Activated CD8-positive, alpha-beta T cell treated with anti-CD3 and anti-CD28 coated beads for 36 hours (primary cell): ENCODE measurements at regions not wholly inside any gene's neighbourhood (a gene's known extent, or its start where the extent isn't known, plus 50 kb on each side); places are given as distances from the start of the nearest gene placed in this dataset.

ENCODE experiments used
- ATAC-seq: fragments of 200-7000 bp; cut with Tn5 transposase; one replicate; pipeline ENCODE4 v1.10.0; 2021; ENCODE audit warnings: mild to moderate bottlenecking, moderate library complexity
- CTCF ChIA-PET: fragments of 350-600 bp; sonication (Branson Sonifier 250); formaldehyde crosslinking; loops from one replicate; lab custom pipeline; 2021; ENCODE audit warnings: antibody characterized with exemption; lab: Charles Lee
- POLR2A ChIA-PET: fragments of 350-600 bp; sonication (Branson Sonifier 250); formaldehyde crosslinking; loops from one replicate; lab custom pipeline; 2021; ENCODE audit warnings: antibody characterized with exemption; lab: Charles Lee
- DNase-seq: peaks from one replicate; pipeline ENCODE4 v3.0.0-alpha.2; 2020
- H3K27ac Mint-ChIP-seq: one replicate; pipeline ENCODE4 v1.8.0; 2021; ENCODE audit warnings: mild to moderate bottlenecking, mixed read lengths
- H3K27me3 Mint-ChIP-seq: one replicate; pipeline ENCODE4 v1.8.0; 2021; ENCODE audit warnings: mixed read lengths
- H3K36me3 Mint-ChIP-seq: one replicate; pipeline ENCODE4 v1.8.0; 2021; ENCODE audit warnings: low read depth, mixed read lengths
- H3K4me1 Mint-ChIP-seq: one replicate; pipeline ENCODE4 v1.8.0; 2021; ENCODE audit warnings: low read depth, mixed read lengths
- H3K4me3 Mint-ChIP-seq: one replicate; pipeline ENCODE4 v1.8.0; 2021; ENCODE audit warnings: mild to moderate bottlenecking, moderate library complexity, mixed read lengths
- H3K9me3 Mint-ChIP-seq: one replicate; pipeline ENCODE4 v1.8.0; 2021; ENCODE audit warnings: mixed read lengths
- CTCF ChIP-seq: fragments of 200-600 bp; IDR thresholded peaks from one replicate; pipeline ENCODE4 v1.8.0; 2022; ENCODE audit warnings: antibody characterized with exemption, mild to moderate bottlenecking
- intact Hi-C: fragments of 100-400 bp; cut with micrococcal nuclease; formaldehyde crosslinking; loops from one replicate; pipeline ENCODE4 v1.10.0; 2022

GRCh38 chr13:75013818-75014217 lies 468.2 kb downstream of the TBC1D4 start:
- TF ChIP-seq CTCF: no peak
- POLR2A ChIA-PET: no interaction called here
- H3K36me3 Mint-ChIP-seq: no peaks in the 10 kb centered on the region
- ATAC-seq: no peak
- H3K27me3 Mint-ChIP-seq: peaks cover 9% of the 10 kb centered on the region
- CTCF ChIA-PET: no interaction called here
- H3K9me3 Mint-ChIP-seq: no peaks in the 10 kb centered on the region
- H3K27ac Mint-ChIP-seq: no peak overlapping the region
- H3K4me1 Mint-ChIP-seq: no peaks in the 10 kb centered on the region
- DNase-seq: no peak
- no peak overlapping the region for H3K4me3 Mint-ChIP-seq
- intact Hi-C loops: no loop called here

GRCh38 chr13:75010941-75011340 lies 471.0 kb downstream of the TBC1D4 start:
- CTCF ChIA-PET: no interaction called here
- POLR2A ChIA-PET: no interaction called here
- intact Hi-C loops: no loop called here
- H3K27me3 Mint-ChIP-seq: peaks cover 3% of the 10 kb centered on the region
- H3K4me1 Mint-ChIP-seq: no peaks in the 10 kb centered on the region
- H3K27ac Mint-ChIP-seq: no peak overlapping the region
- H3K4me3 Mint-ChIP-seq: no peak overlapping the region
- H3K9me3 Mint-ChIP-seq: no peaks in the 10 kb centered on the region
- ATAC-seq (no peak), DNase-seq (no peak)
- no peaks in the 10 kb centered on the region for H3K36me3 Mint-ChIP-seq
- no peak for TF ChIP-seq CTCF

GRCh38 chr13:75008926-75009325 lies 473.0 kb downstream of the TBC1D4 start:
- Mint-ChIP-seq H3K4me3 (no peak overlapping the region), H3K27ac (no peak overlapping the region), H3K27me3 (no peaks in the 10 kb centered on the region), H3K36me3 (no peaks in the 10 kb centered on the region), H3K4me1 (no peaks in the 10 kb centered on the region), H3K9me3 (no peaks in the 10 kb centered on the region)
- ChIA-PET POLR2A (no interaction called here), CTCF (no interaction called here)
- DNase-seq: no peak
- TF ChIP-seq CTCF: no peak
- intact Hi-C loops: no loop called here
- ATAC-seq: no peak

GRCh38 chr13:74990992-74991391 lies 491.0 kb downstream of the TBC1D4 start:
- no peak for TF ChIP-seq CTCF
- intact Hi-C loops: no loop called here
- H3K4me3 Mint-ChIP-seq: no peak overlapping the region
- no peak for ATAC-seq
- no peaks in the 10 kb centered on the region for H3K4me1 Mint-ChIP-seq
- no peaks in the 10 kb centered on the region for H3K9me3 Mint-ChIP-seq
- POLR2A ChIA-PET: no interaction called here
- H3K27me3 Mint-ChIP-seq: peaks cover 1% of the 10 kb centered on the region
- no peaks in the 10 kb centered on the region for H3K36me3 Mint-ChIP-seq
- CTCF ChIA-PET: no interaction called here
- H3K27ac Mint-ChIP-seq: no peak overlapping the region
- no peak for DNase-seq

GRCh38 chr13:74987124-74987690 lies 494.8 kb downstream of the TBC1D4 start:
- H3K4me1 Mint-ChIP-seq: no peaks in the 10 kb centered on the region
- no peak for TF ChIP-seq CTCF
- no peaks in the 10 kb centered on the region for H3K36me3 Mint-ChIP-seq
- POLR2A ChIA-PET: no interaction called here
- intact Hi-C loops: no loop called here
- H3K27me3 Mint-ChIP-seq: peaks cover 2% of the 10 kb centered on the region
- no peak overlapping the region for H3K27ac Mint-ChIP-seq
- H3K4me3 Mint-ChIP-seq: no peak overlapping the region
- CTCF ChIA-PET: no interaction called here
- DNase-seq: no peak
- ATAC-seq: no peak
- H3K9me3 Mint-ChIP-seq: no peaks in the 10 kb centered on the region
